GM18858 (cell line): ENCODE measurements at regions not wholly inside any gene's neighbourhood (a gene's known extent, or its start where the extent isn't known, plus 50 kb on each side); places are given as distances from the start of the nearest gene placed in this dataset.
"Not testable (repeated sequence)": the region's sequence is repeated elsewhere in the genome, so short reads cannot be mapped to it uniquely, and the experiment has no call there.

Source experiments
- ATAC-seq: cut with Tn5 transposase; IDR thresholded peaks from one replicate; pipeline ENCODE4 v1.9.1; 2021; ENCODE audit not compliant: unreplicated experiment

DNA sequence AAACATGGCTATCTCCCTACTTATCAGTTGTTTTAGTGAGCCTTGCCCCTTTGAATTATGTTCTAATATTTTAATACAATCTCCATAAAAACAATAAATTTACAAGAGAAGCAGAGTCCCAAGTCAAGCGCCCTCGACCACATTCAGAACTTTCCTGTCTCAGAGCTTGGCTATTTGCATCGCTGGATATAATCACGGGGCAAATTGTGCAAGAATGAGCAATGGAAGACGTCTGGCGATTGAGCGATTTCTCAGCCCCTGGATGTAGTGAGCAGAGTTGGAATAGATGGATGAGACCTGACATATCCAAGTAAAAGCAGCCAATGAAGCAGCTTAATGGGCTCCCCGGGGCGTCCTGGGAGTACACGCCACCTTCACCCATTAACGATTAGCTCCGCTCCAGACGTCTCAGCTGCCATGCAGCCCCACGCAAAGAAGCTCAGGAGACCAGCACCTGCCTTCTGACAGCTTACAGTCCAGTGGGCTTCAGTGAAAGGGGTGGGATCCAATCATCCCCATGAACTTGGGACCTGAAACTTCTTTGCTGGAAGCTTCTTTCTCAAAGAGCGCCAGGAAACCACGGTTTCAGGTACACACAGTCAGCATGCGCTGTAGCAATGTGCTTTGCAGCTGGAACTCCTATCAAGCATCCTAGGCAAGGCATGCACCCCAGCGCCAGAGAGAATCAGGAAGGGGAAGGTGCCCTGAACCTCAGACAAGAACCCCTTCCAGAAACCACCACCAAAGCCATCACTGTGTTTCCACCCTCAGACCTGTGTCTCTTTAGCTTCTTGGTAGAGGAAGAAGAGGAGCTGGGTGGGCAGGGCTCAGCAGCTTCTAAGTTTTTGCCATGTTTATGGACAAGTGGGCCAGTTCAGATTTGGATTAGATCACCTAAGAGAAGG, 92.0 kb upstream of the IRX4 start:
- no peak for ATAC-seq

- ATAC-seq = no peak
Observed at GRCh38 chr5:1974081-1974480, 91.4 kb upstream of the IRX4 start.

DNA sequence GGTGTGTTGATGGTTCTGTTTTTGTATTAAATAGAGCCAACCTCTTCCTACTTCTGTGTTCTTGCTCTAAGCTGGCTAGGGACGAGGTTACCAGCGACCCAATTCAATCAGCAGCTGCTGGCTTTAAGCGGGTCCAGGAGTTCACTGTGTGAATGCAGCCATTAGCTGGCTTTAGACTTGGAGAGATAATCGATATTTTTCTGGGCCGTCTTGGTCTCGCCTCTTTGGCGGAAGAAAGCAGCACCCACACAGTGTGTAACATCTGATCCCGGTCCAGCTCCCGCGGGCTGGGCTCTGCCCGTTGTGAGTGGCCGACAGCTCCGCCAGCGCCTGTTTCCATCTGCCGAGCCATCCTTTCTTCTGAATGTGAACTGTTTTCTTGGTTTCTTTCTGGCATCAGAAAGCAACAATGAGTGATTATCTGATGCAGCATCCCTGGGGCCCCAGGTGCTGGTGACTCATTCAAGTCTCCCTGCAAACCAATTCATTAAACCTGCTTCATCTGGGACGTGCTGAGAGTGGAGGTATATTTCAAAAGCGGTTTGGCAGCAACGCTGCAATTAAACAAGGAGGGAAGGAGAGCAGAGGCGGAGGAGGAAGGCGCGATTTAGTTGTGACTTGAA, 90.8 kb upstream of the IRX4 start:
- ATAC-seq = no peak

DNA sequence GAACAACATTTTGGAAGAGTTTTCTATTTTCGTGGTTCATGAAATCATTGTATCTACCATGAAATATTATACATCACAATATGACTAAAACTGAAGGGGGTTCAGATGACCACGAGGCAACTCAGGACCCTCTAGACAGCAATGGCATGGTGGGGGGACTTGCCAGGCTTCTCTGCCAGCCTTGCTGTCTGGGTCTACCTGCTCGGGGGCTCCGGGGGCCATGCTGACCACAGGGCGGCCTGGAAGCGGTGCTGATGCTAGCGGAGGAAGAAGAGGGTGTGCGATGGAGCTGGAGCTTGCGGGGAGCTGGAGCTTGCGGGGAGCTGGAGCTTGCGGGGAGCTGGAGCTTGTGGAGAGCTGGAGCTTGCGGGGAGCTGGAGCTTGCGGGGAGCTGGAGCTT, 89.2 kb upstream of the IRX4 start:
- no peak for ATAC-seq

- no peak for ATAC-seq
Observed at GRCh38 chr5:1967736-1968135, 85.0 kb upstream of the IRX4 start.

DNA sequence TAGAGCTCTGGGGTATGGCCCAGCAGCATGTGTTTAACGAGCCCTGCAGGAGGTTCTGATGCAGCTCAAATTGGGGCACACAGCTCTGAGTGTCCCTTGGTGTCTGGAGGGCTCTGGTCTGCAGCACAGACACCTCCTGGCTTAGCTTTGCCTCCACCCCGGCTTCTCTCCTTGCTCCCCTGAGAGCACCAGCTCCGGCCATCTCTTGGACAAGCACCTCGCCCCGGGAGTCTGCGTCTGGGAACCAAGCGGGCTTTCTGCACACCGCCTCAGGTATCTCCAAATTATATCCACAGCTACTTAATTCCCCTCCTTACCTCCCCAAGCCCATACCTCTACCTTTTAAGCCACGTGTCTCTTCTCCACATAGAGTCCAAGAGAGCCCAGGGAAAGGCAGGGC, 83.7 kb upstream of the IRX4 start:
- ATAC-seq = no peak

GRCh38 chr5:1965925-1966324, 83.2 kb upstream of the IRX4 start:
- no peak for ATAC-seq

DNA sequence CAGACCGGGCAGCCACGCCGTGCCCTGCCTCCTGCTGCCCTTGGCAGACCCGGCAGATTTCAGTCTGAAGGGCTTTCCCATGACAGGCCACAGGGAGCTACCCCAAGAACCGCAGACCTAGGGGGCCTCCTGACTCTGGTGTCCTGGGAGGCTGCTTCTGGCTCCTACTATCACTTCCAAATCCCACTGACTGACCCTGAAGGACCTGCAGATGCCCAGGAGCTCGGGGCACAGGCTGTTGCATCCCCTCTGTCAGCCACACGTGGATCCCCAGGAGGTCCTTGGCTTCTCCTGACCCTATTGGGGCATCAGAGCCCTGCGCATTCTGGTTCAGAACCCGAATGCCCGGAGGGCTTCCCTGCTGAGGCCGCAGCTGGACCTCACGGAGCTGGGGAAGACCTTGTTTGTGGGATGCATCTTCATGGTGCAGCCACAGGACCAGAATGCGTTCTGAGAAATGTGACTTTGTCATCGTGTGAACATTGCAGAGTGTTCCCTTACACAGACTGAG, 81.3 kb upstream of the IRX4 start:
- ATAC-seq = no peak

DNA sequence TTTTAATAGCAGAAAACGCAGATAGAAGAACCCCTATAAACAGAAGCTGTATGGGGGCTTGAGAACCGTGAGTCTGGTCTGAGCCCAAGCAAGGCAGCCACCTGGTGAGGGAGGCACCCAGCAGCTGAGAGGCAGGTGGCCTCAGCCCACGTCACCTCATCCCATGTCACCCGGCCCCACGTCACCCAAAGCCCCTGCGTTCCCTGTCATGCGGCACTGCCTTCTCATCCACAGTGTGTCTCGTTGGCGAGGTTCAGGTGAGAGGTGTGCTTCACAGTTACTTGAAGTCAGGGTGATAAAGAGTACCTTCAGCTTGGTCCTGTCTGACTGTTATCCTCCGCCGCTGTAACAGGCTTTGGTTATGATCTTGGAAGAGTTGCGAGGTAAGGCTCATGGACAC, 80.6 kb upstream of the IRX4 start:
- no peak for ATAC-seq

- no peak for ATAC-seq
Observed at GRCh38 chr5:1962619-1963355, 80.1 kb upstream of the IRX4 start.

DNA sequence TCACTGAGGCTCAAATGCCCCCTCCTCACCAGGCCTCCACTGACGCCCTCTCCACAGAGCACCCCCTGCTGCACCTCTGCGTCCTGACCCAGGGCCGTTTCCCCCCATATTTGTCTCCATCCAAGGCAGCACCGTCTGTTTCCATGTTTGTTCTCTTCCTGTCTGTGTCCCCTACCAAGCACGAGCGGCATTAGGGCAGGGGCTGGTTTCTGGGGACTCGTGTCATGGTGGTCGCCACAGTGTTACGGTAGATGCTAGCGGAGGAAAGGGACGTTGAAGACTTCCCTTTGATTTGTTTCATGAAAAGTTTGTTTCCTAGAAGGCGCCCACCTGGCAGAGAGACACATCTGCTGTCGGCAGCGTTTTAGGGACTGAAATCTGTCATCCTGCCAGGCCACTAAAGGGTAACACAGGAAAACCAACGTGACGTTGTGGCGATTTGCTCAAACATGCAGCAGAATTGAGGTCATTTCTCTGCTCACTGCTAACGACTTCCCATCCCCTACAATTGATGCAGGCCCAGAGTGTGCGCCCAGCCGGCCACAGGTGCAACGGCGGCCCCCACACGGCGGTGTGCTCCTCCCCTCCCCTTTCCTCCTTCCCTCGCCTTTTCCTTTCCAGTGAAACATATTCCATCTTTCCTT, 79.3 kb upstream of the IRX4 start:
- ATAC-seq = no peak

- no peak for ATAC-seq
Observed at GRCh38 chr5:1961304-1961946, 78.7 kb upstream of the IRX4 start.

DNA sequence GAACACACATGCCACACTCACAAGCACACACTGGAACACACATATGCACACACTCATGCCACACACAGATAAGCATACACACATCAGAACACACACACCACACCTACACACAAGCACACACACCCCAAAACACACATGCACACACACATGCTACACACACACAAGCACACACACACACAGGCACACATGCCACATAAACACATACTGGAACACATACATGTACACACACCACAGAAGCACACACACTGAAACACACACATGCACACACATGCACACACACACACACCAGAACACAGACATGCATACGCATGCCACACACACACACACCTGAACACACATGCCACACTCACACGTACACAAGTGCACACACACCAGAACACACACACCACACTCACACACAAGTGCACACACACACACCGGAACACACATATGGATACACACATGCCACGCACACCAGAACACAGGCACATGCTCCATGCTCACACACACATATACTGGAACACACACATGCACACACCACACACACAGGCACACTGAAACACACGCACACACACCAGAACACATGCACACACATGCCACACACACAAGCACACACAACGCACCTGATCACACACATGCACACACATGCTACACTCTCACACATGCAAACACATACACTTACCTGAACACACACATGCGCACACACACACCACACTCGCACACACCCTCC, 78.0 kb upstream of the IRX4 start:
- ATAC-seq = no peak

DNA sequence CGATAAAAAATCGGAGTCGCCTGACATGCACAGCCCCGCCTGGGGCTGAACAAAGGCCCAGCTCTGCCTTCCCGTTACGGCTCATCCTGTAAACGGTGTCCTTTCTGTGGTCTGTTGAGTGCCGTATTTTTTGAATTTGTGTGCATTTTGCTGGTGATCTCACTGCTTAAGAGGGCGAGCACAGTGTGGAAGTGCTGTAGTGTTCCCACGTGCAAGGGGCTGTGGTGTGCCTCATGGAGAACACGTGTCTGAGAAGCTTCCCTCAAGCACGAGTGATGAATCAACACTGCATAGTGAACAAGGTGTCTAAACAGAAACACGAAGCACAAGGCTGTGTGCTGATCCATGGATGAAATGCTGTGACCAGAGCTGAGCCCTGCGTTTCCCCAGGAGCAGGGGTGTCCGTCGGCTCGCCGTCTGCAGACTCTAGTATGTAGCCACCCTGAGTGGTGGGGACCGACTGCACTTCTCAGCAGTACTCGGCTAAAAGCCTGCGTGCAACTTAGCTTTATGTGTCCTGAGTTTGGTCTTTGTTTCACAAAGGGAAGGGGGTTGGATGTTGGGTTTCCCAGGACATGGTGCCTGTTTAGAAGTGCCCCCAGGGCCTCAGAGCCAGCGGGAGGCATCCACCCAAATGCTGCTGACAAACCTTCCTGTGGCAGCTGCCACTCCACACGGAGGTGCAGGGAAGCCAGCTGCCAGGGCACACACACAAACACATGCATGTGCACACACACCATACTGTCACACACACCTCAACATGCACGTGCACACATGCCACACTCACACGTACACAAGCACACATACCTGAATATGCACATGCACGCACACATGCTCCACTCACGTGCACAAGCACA, 77.2 kb upstream of the IRX4 start:
- ATAC-seq = no peak

- no peak for ATAC-seq
Observed at GRCh38 chr5:1959231-1959630, 76.5 kb upstream of the IRX4 start.

- no peak for ATAC-seq
Observed at GRCh38 chr5:1958211-1959010, 75.7 kb upstream of the IRX4 start.

DNA sequence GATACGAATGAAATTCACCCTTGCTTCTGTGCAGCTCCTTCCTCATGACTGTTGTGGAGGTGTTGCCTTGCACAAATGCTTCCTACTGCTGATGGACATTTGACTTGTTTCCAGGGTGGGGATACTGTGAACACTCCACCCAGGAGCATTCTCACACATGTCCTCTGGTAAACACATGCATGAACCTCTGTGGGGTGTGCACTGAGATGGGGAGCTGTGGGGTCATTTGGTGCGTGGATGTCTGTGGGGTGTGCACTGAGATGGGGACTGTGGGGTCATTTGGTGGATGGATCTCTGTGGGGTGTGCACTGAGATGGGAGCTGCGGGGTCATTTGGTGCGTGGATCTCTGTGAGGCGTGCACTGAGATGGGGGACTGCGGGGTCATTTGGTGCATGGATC, 72.9 kb upstream of the IRX4 start:
- ATAC-seq = no peak

- ATAC-seq = not testable (repeated sequence)
Observed at GRCh38 chr5:1953710-1954109, 71.0 kb upstream of the IRX4 start.
